ENCODE measurements at regions not wholly inside any gene's neighbourhood (a gene's known extent, or its start where the extent isn't known, plus 50 kb on each side); places are given as distances from the start of the nearest gene placed in this dataset.

GRCh38 chr2:128557069-128557468, 238.4 kb upstream of the HS6ST1 start:
- no peaks in the 10 kb centered on the region for H3K36me3 ChIP-seq (ENCODE audit: insufficient read depth, low read length)
- H2AFZ ChIP-seq (ENCODE audit: low read depth, low read length): no peak overlapping the region
- no peaks in the 10 kb centered on the region for H3K9me3 ChIP-seq (ENCODE audit: low read length)
- no peak overlapping the region for H3K4me3 ChIP-seq (ENCODE audit: low read length)
- no peaks in the 10 kb centered on the region for H3K27me3 ChIP-seq (ENCODE audit: insufficient read depth, low read length)
- peaks cover 9% of the 10 kb centered on the region for H3K4me1 ChIP-seq (ENCODE audit: insufficient read depth, low read length)

GRCh38 chr2:128557831-128558241, 239.2 kb upstream of the HS6ST1 start:
- Histone ChIP-seq H3K9me3 (ENCODE audit: low read length) (no peaks in the 10 kb centered on the region), H2AFZ (ENCODE audit: low read depth, low read length) (no peak overlapping the region), H3K4me1 (ENCODE audit: insufficient read depth, low read length) (peaks cover 9% of the 10 kb centered on the region)

GRCh38 chr2:128558441-128558840, 239.8 kb upstream of the HS6ST1 start:
- H3K36me3 ChIP-seq (ENCODE audit: insufficient read depth, low read length): no peaks in the 10 kb centered on the region
- H2AFZ ChIP-seq (ENCODE audit: low read depth, low read length): no peak overlapping the region
- H3K9me3 ChIP-seq (ENCODE audit: low read length): no peaks in the 10 kb centered on the region

More at GRCh38 chr2:128557831-128558241, 239.2 kb upstream of the HS6ST1 start:
- H3K27me3 ChIP-seq (ENCODE audit: insufficient read depth, low read length): no peaks in the 10 kb centered on the region
- H3K4me3 ChIP-seq (ENCODE audit: low read length): no peak overlapping the region
- no peaks in the 10 kb centered on the region for H3K36me3 ChIP-seq (ENCODE audit: insufficient read depth, low read length)

GRCh38 chr2:128558895-128559532, 240.3 kb upstream of the HS6ST1 start:
- H3K36me3 ChIP-seq (ENCODE audit: insufficient read depth, low read length): no peaks in the 10 kb centered on the region
- no peaks in the 10 kb centered on the region for H3K27me3 ChIP-seq (ENCODE audit: insufficient read depth, low read length)

More at GRCh38 chr2:128558441-128558840, 239.8 kb upstream of the HS6ST1 start:
- Histone ChIP-seq H3K4me3 (ENCODE audit: low read length) (no peak overlapping the region), H3K27me3 (ENCODE audit: insufficient read depth, low read length) (no peaks in the 10 kb centered on the region), H3K4me1 (ENCODE audit: insufficient read depth, low read length) (peaks cover 9% of the 10 kb centered on the region)

GRCh38 chr2:128559533-128560515, 241.2 kb upstream of the HS6ST1 start:
- H3K9me3 ChIP-seq (ENCODE audit: low read length): no peaks in the 10 kb centered on the region
- H3K36me3 ChIP-seq (ENCODE audit: insufficient read depth, low read length): no peaks in the 10 kb centered on the region
- peaks cover 9% of the 10 kb centered on the region for H3K4me1 ChIP-seq (ENCODE audit: insufficient read depth, low read length)
- H3K4me3 ChIP-seq (ENCODE audit: low read length): no peak overlapping the region
- no peak overlapping the region for H2AFZ ChIP-seq (ENCODE audit: low read depth, low read length)
- no peaks in the 10 kb centered on the region for H3K27me3 ChIP-seq (ENCODE audit: insufficient read depth, low read length)

More at GRCh38 chr2:128558895-128559532, 240.3 kb upstream of the HS6ST1 start:
- no peak overlapping the region for H3K4me3 ChIP-seq (ENCODE audit: low read length)
- no peak overlapping the region for H2AFZ ChIP-seq (ENCODE audit: low read depth, low read length)
- H3K9me3 ChIP-seq (ENCODE audit: low read length): no peaks in the 10 kb centered on the region
- peaks cover 9% of the 10 kb centered on the region for H3K4me1 ChIP-seq (ENCODE audit: insufficient read depth, low read length)

- no peak overlapping the region for H2AFZ ChIP-seq (ENCODE audit: low read depth, low read length)
- no peaks in the 10 kb centered on the region for H3K36me3 ChIP-seq (ENCODE audit: insufficient read depth, low read length)
- H3K4me1 ChIP-seq (ENCODE audit: insufficient read depth, low read length): peaks cover 5% of the 10 kb centered on the region
- H3K27me3 ChIP-seq (ENCODE audit: insufficient read depth, low read length): no peaks in the 10 kb centered on the region
- H3K9me3 ChIP-seq (ENCODE audit: low read length): no peaks in the 10 kb centered on the region
- no peak overlapping the region for H3K4me3 ChIP-seq (ENCODE audit: low read length)
Observed at GRCh38 chr2:128560718-128561117, 242.1 kb upstream of the HS6ST1 start.

- H3K4me1 ChIP-seq (ENCODE audit: insufficient read depth, low read length): no peaks in the 10 kb centered on the region
- H3K4me3 ChIP-seq (ENCODE audit: low read length): no peak overlapping the region
Observed at GRCh38 chr2:128562471-128563347, 244.0 kb upstream of the HS6ST1 start.

GRCh38 chr2:128563348-128563687, 244.7 kb upstream of the HS6ST1 start:
- no peaks in the 10 kb centered on the region for H3K36me3 ChIP-seq (ENCODE audit: insufficient read depth, low read length)
- H3K27me3 ChIP-seq (ENCODE audit: insufficient read depth, low read length): no peaks in the 10 kb centered on the region
- no peak overlapping the region for H3K4me3 ChIP-seq (ENCODE audit: low read length)
- no peaks in the 10 kb centered on the region for H3K9me3 ChIP-seq (ENCODE audit: low read length)
- H3K4me1 ChIP-seq (ENCODE audit: insufficient read depth, low read length): no peaks in the 10 kb centered on the region
- H2AFZ ChIP-seq (ENCODE audit: low read depth, low read length): no peak overlapping the region

More at GRCh38 chr2:128562471-128563347, 244.0 kb upstream of the HS6ST1 start:
- no peaks in the 10 kb centered on the region for H3K9me3 ChIP-seq (ENCODE audit: low read length)
- H2AFZ ChIP-seq (ENCODE audit: low read depth, low read length): no peak overlapping the region
- H3K36me3 ChIP-seq (ENCODE audit: insufficient read depth, low read length): no peaks in the 10 kb centered on the region
- H3K27me3 ChIP-seq (ENCODE audit: insufficient read depth, low read length): no peaks in the 10 kb centered on the region

GRCh38 chr2:128564131-128564530, 245.5 kb upstream of the HS6ST1 start:
- Histone ChIP-seq H2AFZ (ENCODE audit: low read depth, low read length) (no peak overlapping the region), H3K9me3 (ENCODE audit: low read length) (no peaks in the 10 kb centered on the region), H3K4me3 (ENCODE audit: low read length) (no peak overlapping the region), H3K36me3 (ENCODE audit: insufficient read depth, low read length) (no peaks in the 10 kb centered on the region), H3K4me1 (ENCODE audit: insufficient read depth, low read length) (no peaks in the 10 kb centered on the region), H3K27me3 (ENCODE audit: insufficient read depth, low read length) (no peaks in the 10 kb centered on the region)

GRCh38 chr2:128564551-128564950, 245.9 kb upstream of the HS6ST1 start:
- no peaks in the 10 kb centered on the region for H3K36me3 ChIP-seq (ENCODE audit: insufficient read depth, low read length)
- no peaks in the 10 kb centered on the region for H3K9me3 ChIP-seq (ENCODE audit: low read length)
- H3K4me1 ChIP-seq (ENCODE audit: insufficient read depth, low read length): no peaks in the 10 kb centered on the region
- no peak overlapping the region for H2AFZ ChIP-seq (ENCODE audit: low read depth, low read length)
- H3K27me3 ChIP-seq (ENCODE audit: insufficient read depth, low read length): no peaks in the 10 kb centered on the region
- H3K4me3 ChIP-seq (ENCODE audit: low read length): no peak overlapping the region

GRCh38 chr2:128565441-128565840, 246.8 kb upstream of the HS6ST1 start:
- no peaks in the 10 kb centered on the region for H3K4me1 ChIP-seq (ENCODE audit: insufficient read depth, low read length)
- H2AFZ ChIP-seq (ENCODE audit: low read depth, low read length): no peak overlapping the region

GRCh38 chr2:128566671-128567070, 248.0 kb upstream of the HS6ST1 start:
- no peaks in the 10 kb centered on the region for H3K9me3 ChIP-seq (ENCODE audit: low read length)
- H3K27me3 ChIP-seq (ENCODE audit: insufficient read depth, low read length): no peaks in the 10 kb centered on the region
- no peaks in the 10 kb centered on the region for H3K4me1 ChIP-seq (ENCODE audit: insufficient read depth, low read length)
- no peak overlapping the region for H2AFZ ChIP-seq (ENCODE audit: low read depth, low read length)
- no peak overlapping the region for H3K4me3 ChIP-seq (ENCODE audit: low read length)
- no peaks in the 10 kb centered on the region for H3K36me3 ChIP-seq (ENCODE audit: insufficient read depth, low read length)

More at GRCh38 chr2:128565441-128565840, 246.8 kb upstream of the HS6ST1 start:
- Histone ChIP-seq H3K36me3 (ENCODE audit: insufficient read depth, low read length) (no peaks in the 10 kb centered on the region), H3K27me3 (ENCODE audit: insufficient read depth, low read length) (no peaks in the 10 kb centered on the region), H3K4me3 (ENCODE audit: low read length) (no peak overlapping the region), H3K9me3 (ENCODE audit: low read length) (no peaks in the 10 kb centered on the region)
